Activated CD4-positive, alpha-beta T cell treated with anti-CD3 and anti-CD28 coated beads, Interleukin-2, amount 50 U/mL, for 48 hours (primary cell): ENCODE measurements at regions not wholly inside any gene's neighbourhood (a gene's known extent, or its start where the extent isn't known, plus 50 kb on each side); places are given as distances from the start of the nearest gene placed in this dataset.
A peak's percentile ranks its signal among the peaks of the same experiment; 100 is the strongest.
"Not testable (repeated sequence)": the region's sequence is repeated elsewhere in the genome, so short reads cannot be mapped to it uniquely, and the experiment has no call there.

ENCODE experiments used
- DNase-seq, 2 experiments: peaks; one replicate each; pipeline ENCODE4 v3.0.0-alpha.2; 2020

- not testable (repeated sequence) for DNase-seq
These were observed 298.5 kb downstream of the DUSP6 start for GRCh38 chr12:89053817-89054216.

DNA sequence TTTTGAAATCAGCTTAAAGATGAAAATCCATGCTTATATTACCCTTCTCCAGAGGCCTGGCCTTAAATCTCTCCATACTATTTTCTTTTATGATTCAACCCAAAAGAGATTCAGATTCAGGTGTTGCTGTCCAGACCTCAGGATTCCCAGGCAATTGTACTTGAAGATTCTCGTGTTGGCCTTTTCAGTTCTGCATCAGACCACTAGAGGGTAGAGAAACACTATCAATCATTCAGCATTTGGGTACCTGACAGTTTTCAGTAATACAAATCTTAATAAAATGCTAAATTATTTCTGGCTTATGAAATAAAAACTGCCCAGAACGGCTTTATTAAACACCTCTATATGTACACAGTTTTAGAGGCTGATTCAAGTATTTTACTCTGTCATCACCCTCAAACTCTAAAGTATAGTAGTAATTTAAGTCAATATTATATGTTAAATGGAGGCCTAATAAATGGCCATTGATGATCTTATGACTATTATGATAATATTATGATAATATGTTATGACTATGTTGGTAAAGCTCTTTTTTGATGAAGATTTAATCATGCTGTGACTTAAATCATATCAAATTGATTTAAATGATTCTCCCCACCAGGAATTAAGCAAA is 301.1 kb downstream of the DUSP6 start:
- DNase-seq: no peak

GRCh38 chr12:89047856-89048418 is 304.4 kb downstream of the DUSP6 start:
- no peak for DNase-seq

GRCh38 chr12:89041078-89041477 is 311.2 kb downstream of the DUSP6 start:
- DNase-seq: no peak

- DNase-seq: peak; percentile 82 to 85
These were observed 311.9 kb downstream of the DUSP6 start for GRCh38 chr12:89040146-89040964.

- peak in 1 of 2 experiments; percentile 48 for DNase-seq
These were observed 313.3 kb downstream of the DUSP6 start for GRCh38 chr12:89038831-89039512.

DNA sequence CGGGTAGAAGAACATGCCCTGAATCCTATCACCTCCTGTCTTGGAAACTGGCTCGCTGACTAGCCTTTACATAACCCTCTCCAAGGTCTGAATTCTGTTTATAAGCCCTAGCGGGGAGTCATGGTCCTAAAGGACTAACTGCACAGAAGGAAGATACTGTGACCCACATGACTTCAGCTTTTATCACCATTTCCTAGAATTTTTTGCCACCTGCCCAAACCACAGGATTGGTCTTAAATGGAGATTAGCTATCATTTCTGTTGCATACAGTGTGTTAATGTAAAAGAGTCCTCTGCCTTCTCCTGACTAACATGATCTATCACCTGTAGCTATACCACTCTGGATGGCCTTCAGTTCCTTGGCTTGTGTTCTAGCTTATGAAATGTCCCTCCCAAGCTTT is 319.2 kb downstream of the DUSP6 start:
- no peak for DNase-seq

- no peak for DNase-seq
These were observed 322.3 kb downstream of the DUSP6 start for GRCh38 chr12:89029961-89030360.

DNA sequence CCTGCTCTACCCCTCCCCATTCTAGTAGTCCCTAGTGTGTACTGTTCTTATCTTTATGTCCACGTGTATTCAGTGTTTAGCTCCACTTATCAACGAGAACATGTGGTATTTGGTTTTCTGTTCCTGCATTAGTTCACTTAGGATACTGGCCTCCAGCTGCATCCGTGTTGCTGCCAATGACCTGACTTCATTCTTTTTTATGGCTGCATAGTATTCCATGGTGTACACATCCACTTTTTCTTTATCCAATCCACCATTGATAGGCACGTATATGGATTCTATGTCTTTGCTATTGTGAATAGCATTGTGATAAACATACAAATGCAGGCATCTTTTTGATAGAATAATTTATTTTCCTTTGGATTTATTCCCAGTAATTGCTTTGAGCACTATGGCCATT is 327.7 kb downstream of the DUSP6 start:
- DNase-seq: no peak

- DNase-seq: no peak
These were observed 328.4 kb downstream of the DUSP6 start for GRCh38 chr12:89023936-89024335.

DNA sequence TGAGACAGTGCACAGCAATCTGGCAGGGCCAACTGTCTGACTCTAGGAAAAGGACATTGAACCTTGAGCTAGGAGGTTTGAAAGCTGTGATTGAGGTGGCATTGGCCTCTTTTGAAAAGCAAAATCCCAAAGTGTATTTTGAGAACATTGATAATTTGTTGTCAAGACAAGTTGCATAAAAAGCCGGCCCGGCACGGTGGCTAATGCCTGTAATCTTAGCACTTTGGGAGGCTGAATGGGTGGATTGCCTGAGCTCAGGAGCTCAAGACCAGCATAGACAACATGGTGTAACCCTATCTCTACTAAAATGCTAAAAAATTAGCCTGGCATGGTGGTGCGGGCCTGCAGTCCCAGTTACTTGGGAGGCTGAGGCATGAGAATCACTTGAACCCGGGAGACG is 331.6 kb downstream of the DUSP6 start:
- no peak for DNase-seq

GRCh38 chr12:89020121-89020480 is 332.2 kb downstream of the DUSP6 start:
- no peak for DNase-seq

DNA sequence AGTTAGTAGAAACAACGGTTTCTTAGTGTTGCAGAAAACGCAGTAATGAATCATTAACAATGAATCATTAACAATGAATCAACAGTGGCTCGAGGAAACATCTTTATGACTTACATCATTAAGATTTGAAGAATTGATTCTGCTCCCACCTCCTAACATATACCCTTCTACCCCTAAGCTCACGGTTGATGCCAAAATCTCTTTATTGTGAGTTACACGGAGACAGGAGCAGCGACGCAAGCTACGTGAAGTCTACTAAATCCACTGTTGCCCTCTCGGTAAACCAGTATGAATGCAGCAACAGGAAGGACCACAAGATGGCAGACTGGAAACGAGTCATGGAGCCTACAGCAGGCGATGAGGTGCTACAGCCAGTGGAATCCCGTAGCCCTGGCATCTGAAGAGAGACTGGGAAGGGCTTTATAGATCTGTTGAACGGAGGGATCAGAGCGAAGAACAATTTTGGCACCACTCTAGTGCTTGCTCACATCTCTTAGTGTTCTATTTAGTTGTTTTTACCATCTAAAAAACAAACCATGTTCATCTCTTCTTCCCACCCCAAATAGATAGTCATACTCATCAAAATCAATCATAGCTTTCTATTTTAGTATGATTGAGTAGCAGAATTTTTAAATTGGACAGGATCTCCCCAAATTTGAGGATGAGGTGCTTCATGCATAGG is 332.7 kb downstream of the DUSP6 start:
- DNase-seq: peak; percentile 66 to 77

DNA sequence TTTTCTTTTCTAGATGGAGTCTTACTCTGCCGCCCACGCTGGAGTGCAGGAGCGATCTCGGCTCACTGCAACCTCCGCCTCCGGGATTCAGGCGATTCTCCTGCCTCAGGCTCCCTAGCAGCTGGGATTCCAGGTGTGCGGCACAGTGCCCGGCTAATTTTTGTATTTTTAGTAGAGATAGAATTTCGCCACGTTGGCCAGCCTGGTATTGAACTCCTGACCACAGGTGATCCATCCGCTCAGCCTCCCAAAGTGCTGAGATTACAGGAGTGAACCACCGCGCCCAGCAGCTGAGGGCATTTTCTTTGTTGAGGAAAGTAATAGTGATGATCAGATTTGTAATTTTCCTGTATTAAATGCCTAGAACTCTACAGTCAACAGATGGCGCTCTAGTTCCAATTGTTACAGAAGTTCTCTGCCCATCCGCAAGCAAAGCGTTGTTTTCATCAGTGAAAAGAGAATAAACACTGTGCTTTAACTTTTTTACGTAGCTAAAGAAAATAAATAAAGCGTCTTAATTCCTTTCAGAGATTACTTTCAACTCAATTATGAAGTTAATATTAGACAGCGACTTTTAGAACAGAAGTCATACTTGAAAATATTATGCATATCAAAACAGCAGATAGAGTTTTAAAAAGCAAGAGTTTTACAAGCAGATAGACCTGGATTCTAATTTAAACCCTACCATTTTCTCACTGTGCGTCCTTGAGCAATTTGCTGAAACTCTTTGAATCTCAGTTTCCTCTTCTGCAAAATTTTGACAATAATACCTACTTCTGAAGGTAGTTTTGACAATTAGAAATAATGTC is 335.1 kb downstream of the DUSP6 start:
- no peak for DNase-seq

DNA sequence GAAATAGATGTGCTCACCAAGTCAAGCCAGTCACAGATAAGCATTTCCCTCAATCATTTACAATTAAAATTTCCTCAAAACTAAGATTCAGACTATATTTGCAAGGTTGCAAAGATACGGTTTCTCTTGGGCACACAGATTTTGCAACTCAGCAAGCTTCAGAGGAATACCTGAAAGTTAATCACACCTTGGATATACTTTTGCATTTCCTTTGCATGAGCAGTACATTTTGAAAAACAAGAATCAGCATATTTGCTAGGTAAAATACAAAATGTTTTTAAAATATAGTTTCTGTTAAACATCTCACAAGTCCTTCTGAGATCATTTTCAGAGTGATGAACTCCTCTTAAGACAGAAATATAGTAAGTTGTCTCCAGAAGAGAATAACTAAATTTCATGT is 336.9 kb downstream of the DUSP6 start:
- DNase-seq: no peak

DNA sequence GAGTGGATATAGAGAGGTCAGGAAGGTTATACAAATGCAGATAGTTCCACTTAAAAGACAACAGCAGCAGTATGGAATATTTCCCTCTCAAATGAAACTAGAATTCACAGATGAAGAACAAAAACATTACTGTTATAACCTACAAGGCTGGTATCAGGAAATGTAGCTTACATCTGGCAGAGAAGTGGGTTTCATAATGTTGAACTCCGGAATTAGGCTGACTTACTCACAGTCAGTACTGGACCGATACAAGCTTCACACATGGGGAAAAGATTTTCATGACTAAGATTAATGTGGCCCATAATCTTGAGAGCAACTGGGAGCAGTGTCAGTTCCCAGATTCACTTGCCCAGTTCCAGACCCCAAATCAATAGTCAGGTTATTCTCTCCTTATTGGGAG is 353.9 kb downstream of the DUSP6 start:
- no peak for DNase-seq

DNA sequence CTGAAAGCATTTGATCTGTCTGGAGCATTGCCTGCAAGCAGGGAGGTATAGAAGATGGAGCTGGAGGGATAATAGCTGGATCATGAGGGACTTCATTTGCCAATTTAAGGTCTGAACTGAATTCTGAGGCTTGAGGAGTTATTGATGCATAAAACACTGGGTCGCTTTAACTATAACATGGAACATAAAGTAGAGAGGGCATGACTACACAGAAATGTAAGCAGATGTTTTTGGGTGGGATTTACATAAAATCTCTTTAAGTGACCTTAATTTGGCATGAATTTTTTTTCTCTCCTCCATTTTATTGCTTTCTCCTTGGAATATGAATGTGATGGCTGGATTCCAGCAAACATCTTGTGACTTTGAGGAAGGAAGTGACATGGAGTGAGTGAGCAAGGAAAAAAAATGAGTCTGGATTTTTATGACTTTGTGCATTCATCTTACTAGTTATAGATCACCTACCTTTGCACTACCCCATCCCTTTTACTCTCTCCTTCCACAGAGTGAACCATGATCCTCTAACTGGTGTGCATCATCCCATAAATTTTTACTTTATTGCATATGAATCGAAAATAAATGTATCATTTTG is 356.0 kb downstream of the DUSP6 start:
- DNase-seq: no peak

DNA sequence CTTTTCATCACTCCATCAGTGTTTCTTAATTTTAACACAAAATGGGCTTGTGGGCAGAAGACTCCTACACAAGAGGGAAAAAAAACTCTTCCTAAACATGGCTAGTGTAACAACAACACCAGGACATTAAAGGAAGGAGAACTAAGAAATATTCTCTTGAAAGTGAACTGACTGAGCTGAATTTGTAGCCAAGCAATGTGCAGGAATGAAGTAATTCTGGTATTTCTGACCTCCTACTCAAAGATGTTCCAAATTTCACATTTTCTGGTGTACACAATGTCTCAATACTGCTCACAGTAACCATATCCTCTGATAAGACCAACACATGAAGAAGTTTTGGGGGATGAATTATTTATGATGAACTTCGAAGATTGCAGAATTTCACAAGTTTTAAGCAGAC is 357.3 kb downstream of the DUSP6 start:
- no peak for DNase-seq

DNA sequence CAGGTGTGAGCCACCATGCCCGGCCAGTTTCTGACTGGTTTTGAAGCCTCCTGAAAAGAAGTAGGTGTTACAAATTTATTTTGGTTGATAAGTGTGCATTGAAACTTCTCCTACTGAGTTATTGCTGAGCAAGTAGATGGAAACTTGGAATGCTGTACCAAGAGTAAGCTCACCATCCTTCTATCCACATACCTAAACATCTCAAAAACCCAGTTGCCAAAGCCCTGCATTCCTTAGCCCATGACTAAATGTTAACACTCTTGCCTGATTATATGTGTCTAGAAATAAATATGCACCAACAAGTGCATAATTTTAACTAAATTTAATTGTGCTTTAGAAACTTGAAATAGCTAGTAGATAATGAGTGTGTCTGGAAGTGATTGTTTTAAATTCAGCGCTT is 357.8 kb downstream of the DUSP6 start:
- no peak for DNase-seq

DNA sequence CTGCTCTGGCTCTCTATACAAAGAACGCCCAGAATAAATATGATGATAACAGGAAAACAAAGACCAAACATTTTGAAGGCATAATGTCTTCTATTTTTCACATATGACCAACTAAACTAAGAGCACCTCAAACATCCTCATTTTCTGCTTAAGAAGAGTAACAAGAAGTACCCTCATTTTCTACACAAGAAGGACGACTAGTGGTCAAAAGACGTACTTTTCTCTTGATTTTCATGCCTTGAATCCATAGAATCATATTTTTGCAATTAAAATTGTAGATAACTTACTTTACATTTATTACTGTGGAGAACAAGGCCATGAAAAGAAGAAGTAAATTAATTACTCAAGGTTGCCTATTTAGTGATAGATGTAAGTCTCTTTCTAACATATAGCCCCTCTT is 358.6 kb downstream of the DUSP6 start:
- DNase-seq: no peak

- DNase-seq: no peak
These were observed 366.2 kb downstream of the DUSP6 start for GRCh38 chr12:88986056-88986455.

GRCh38 chr12:88985631-88986030 is 366.7 kb downstream of the DUSP6 start:
- DNase-seq: no peak
